HEK293 (cell line): ENCODE measurements at regions not wholly inside any gene's neighbourhood (a gene's known extent, or its start where the extent isn't known, plus 50 kb on each side); places are given as distances from the start of the nearest gene placed in this dataset.

Experiments used
- CTCF ChIA-PET: fragments of 350-600 bp; formaldehyde crosslinking; extraction: SDS; loops from one replicate; lab custom pipeline; 2021; ENCODE audit warnings: antibody characterized with exemption; lab: Yijun Ruan, JAX
- POLR2A ChIA-PET: fragments of 300-600 bp; formaldehyde crosslinking; extraction: SDS; loops from one replicate; lab custom pipeline; 2020; ENCODE audit warnings: antibody characterized with exemption, inconsistent platforms; lab: Yijun Ruan, JAX
- H3K27ac ChIP-seq: fragments of 200-500 bp; sonication (Bioruptor generic); 2 replicates; pipeline ENCODE4 v1.5.1; 2014; ENCODE audit warnings: low read depth, low read length, control low read depth, inconsistent platforms; ENCODE audit errors: extremely low read depth
- H3K36me3 ChIP-seq, 2 experiments: fragments of 200-500 bp in 1 of 2; sonication (Bioruptor generic) in 1 of 2; 1 replicate in 1 of 2; 2 replicates in 1 of 2; pipeline ENCODE4 v1.5.1; 2014 to 2017; ENCODE audit warnings: inconsistent platforms in 2 of 2, low read length in 2 of 2; ENCODE audit not compliant: control insufficient read depth in 2 of 2, insufficient read depth in 1 of 2
- H3K4me1 ChIP-seq: fragments of 200-500 bp; sonication (Bioruptor generic); 2 replicates; pipeline ENCODE4 v1.5.1; 2014; ENCODE audit warnings: mild to moderate bottlenecking, low read length, inconsistent platforms; ENCODE audit not compliant: control insufficient read depth, insufficient read depth
- H3K4me3 ChIP-seq: 2 replicates; pipeline ENCODE4 v1.5.1; 2011; ENCODE audit warnings: low read depth, mild to moderate bottlenecking, control low read depth, low read length, moderate library complexity
- H3K9me3 ChIP-seq: fragments of 200-500 bp; sonication (Bioruptor generic); 2 replicates; pipeline ENCODE4 v1.5.1; 2014; ENCODE audit warnings: low read depth, low read length, inconsistent platforms; ENCODE audit not compliant: control insufficient read depth, insufficient read depth
- ATF2 ChIP-seq: fragments of 450-650 bp; formaldehyde crosslinking; IDR thresholded peaks from 2 replicates; pipeline ENCODE4 v1.5.1; 2016; ENCODE audit warnings: missing biosample characterization, missing genetic modification characterization, low read depth
- FEZF1 ChIP-seq: fragments of 450-650 bp; formaldehyde crosslinking; IDR thresholded peaks from 2 replicates; pipeline ENCODE4 v1.5.1; 2016; ENCODE audit warnings: missing biosample characterization, missing genetic modification characterization
- GLIS1 ChIP-seq: fragments of 450-650 bp; formaldehyde crosslinking; IDR thresholded peaks from 2 replicates; pipeline ENCODE4 v1.5.1; 2016; ENCODE audit warnings: missing biosample characterization, missing genetic modification characterization
- KLF17 ChIP-seq: fragments of 450-650 bp; formaldehyde crosslinking; IDR thresholded peaks from 2 replicates; pipeline ENCODE4 v1.5.1; 2016; ENCODE audit warnings: missing biosample characterization, missing genetic modification characterization
- PRDM4 ChIP-seq: fragments of 450-650 bp; formaldehyde crosslinking; IDR thresholded peaks from 2 replicates; pipeline ENCODE4 v1.5.1; 2017; ENCODE audit warnings: missing biosample characterization, missing genetic modification characterization
- SETDB1 ChIP-seq: IDR thresholded peaks from one replicate; pipeline ENCODE4 v1.6.1; 2017; ENCODE audit warnings: mild to moderate bottlenecking, low read length, moderate library complexity, mixed read lengths; ENCODE audit not compliant: insufficient read length
- SP2 ChIP-seq: fragments of 450-650 bp; formaldehyde crosslinking; IDR thresholded peaks from 2 replicates; pipeline ENCODE4 v1.5.1; 2016; ENCODE audit warnings: missing biosample characterization, missing genetic modification characterization
- SP3 ChIP-seq: fragments of 450-650 bp; formaldehyde crosslinking; IDR thresholded peaks from 2 replicates; pipeline ENCODE4 v1.5.1; 2016; ENCODE audit warnings: missing biosample characterization, missing genetic modification characterization
- YY2 ChIP-seq: fragments of 450-650 bp; formaldehyde crosslinking; IDR thresholded peaks from 2 replicates; pipeline ENCODE4 v1.5.1; 2016; ENCODE audit warnings: missing biosample characterization, missing genetic modification characterization
- ZBTB48 ChIP-seq: fragments of 450-650 bp; formaldehyde crosslinking; IDR thresholded peaks from 2 replicates; pipeline ENCODE4 v1.5.1; 2016; ENCODE audit warnings: missing biosample characterization, missing genetic modification characterization
- ZFP37 ChIP-seq: fragments of 450-650 bp; formaldehyde crosslinking; IDR thresholded peaks from 2 replicates; pipeline ENCODE4 v1.5.1; 2016; ENCODE audit warnings: missing biosample characterization, missing genetic modification characterization
- ZNF148 ChIP-seq: fragments of 450-650 bp; formaldehyde crosslinking; IDR thresholded peaks from 2 replicates; pipeline ENCODE4 v1.5.0; 2017; ENCODE audit warnings: missing biosample characterization, missing genetic modification characterization, borderline replicate concordance
- ZNF211 ChIP-seq: fragments of 450-650 bp; formaldehyde crosslinking; IDR thresholded peaks from 2 replicates; pipeline ENCODE4 v1.5.1; 2016; ENCODE audit warnings: low read depth, missing biosample characterization, missing genetic modification characterization
- ZNF350 ChIP-seq: fragments of 450-650 bp; formaldehyde crosslinking; IDR thresholded peaks from 2 replicates; pipeline ENCODE4 v1.5.0; 2017; ENCODE audit warnings: missing biosample characterization, mild to moderate bottlenecking, missing genetic modification characterization
- ZNF394 ChIP-seq: fragments of 450-650 bp; formaldehyde crosslinking; IDR thresholded peaks from 2 replicates; pipeline ENCODE4 v1.5.1; 2016; ENCODE audit warnings: missing biosample characterization, missing genetic modification characterization, mild to moderate bottlenecking, moderate library complexity, borderline replicate concordance
- ZNF510 ChIP-seq: fragments of 450-650 bp; formaldehyde crosslinking; IDR thresholded peaks from 2 replicates; pipeline ENCODE4 v1.5.1; 2018; ENCODE audit warnings: mild to moderate bottlenecking, missing genetic modification characterization, missing biosample characterization; ENCODE audit not compliant: insufficient replicate concordance
- ZNF571 ChIP-seq: fragments of 450-650 bp; formaldehyde crosslinking; IDR thresholded peaks from 2 replicates; pipeline ENCODE4 v1.5.0; 2017; ENCODE audit warnings: missing biosample characterization, missing genetic modification characterization
- ZNF600 ChIP-seq: fragments of 450-650 bp; formaldehyde crosslinking; IDR thresholded peaks from 2 replicates; pipeline ENCODE4 v1.5.1; 2016; ENCODE audit warnings: missing biosample characterization, missing genetic modification characterization
- ZNF624 ChIP-seq: fragments of 450-650 bp; formaldehyde crosslinking; IDR thresholded peaks from 2 replicates; pipeline ENCODE4 v1.5.1; 2017; ENCODE audit warnings: missing biosample characterization, missing genetic modification characterization
- ZNF629 ChIP-seq: fragments of 450-650 bp; formaldehyde crosslinking; IDR thresholded peaks from 2 replicates; pipeline ENCODE4 v1.5.1; 2017; ENCODE audit warnings: missing biosample characterization, missing genetic modification characterization
- ZNF707 ChIP-seq: fragments of 450-650 bp; formaldehyde crosslinking; IDR thresholded peaks from 2 replicates; pipeline ENCODE4 v1.5.1; 2016; ENCODE audit warnings: missing biosample characterization, missing genetic modification characterization
- TF ChIP-seq, protein P1 (sequence below): fragments of 450-650 bp; formaldehyde crosslinking; IDR thresholded peaks from 2 replicates; pipeline ENCODE4 v1.5.1; 2016; ENCODE audit warnings: missing biosample characterization, missing genetic modification characterization

DNA sequence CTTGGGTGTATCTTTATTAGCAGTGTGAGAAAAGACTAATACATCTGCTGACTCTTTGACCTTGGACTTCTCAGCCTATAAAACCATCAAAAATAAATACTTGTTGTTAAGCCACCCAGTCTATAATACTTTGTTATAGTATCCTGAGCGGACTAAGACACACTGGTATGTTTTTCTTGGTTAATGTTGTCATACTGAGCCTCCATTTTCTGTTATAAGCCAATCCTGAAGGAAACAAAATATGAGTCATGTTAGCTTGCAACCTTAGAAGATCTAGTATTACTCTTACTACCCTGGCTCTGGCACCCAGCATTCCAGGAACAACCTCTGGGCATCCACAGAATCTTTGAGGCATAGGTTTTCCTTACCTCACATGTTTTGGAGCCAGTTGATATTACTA, 307.2 kb downstream of the FRK start:
- Histone ChIP-seq H3K27ac (no peak overlapping the region), H3K4me3 (no peak overlapping the region), H3K36me3 (no peaks in the 10 kb centered on the region), H3K4me1 (no peaks in the 10 kb centered on the region), H3K9me3 (no peaks in the 10 kb centered on the region)
- no peak for TF ChIP-seq FEZF1
- TF ChIP-seq ZNF350 (tag by site-specific recombination) = no peak
- no peak for TF ChIP-seq SETDB1
- TF ChIP-seq ZNF707 = no peak
- no peak for TF ChIP-seq ZFP37 (tag by site-specific recombination)
- TF ChIP-seq YY2 (tag by site-specific recombination) = no peak
- ChIA-PET CTCF (no interaction called here), POLR2A (no interaction called here)

DNA sequence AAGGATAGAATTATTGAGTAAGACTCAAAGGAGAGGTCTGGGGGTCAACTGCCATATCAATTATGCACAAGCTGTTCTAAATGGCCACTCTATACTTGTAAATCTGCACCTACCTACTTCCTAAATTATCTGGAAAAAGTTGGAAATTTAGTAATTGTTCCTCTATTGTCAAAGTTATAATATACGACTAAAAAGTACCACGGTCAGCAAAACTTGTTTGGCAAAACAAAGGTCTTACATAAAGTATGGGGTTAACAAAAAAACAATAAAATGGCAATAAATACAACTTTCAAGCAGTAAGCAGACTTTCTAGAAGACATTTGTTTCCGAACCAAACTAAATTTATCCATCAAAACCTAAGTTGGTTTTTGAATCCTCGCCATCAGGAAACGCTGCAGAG, 309.7 kb downstream of the FRK start:
- no peak for TF ChIP-seq ZNF600
- TF ChIP-seq ZNF394 (tag by site-specific recombination) = no peak
- TF ChIP-seq ZNF510 (tag by site-specific recombination) = no peak
- no peak for TF ChIP-seq PRDM4 (tag by site-specific recombination)
- TF ChIP-seq ZNF629 (tag by site-specific recombination) = no peak
- no peak for TF ChIP-seq ZNF571 (tag by site-specific recombination)
- TF ChIP-seq ZNF148 = no peak
- TF ChIP-seq SP2 (tag by site-specific recombination) = no peak
- TF ChIP-seq SP3 = no peak
- no peak for TF ChIP-seq ZNF624 (tag by site-specific recombination)
- TF ChIP-seq ZNF211 (tag by site-specific recombination) = no peak
- no peak for TF ChIP-seq KLF17 (tag by site-specific recombination)
- TF ChIP-seq, protein P1, sequence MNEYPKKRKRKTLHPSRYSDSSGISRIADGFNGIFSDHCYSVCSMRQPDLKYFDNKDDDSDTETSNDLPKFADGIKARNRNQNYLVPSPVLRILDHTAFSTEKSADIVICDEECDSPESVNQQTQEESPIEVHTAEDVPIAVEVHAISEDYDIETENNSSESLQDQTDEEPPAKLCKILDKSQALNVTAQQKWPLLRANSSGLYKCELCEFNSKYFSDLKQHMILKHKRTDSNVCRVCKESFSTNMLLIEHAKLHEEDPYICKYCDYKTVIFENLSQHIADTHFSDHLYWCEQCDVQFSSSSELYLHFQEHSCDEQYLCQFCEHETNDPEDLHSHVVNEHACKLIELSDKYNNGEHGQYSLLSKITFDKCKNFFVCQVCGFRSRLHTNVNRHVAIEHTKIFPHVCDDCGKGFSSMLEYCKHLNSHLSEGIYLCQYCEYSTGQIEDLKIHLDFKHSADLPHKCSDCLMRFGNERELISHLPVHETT (tag by site-specific recombination) = no peak
- no peak for TF ChIP-seq GLIS1
- TF ChIP-seq ZBTB48 (tag by site-specific recombination) = no peak
- TF ChIP-seq ATF2 (tag by site-specific recombination) = no peak
- ChIA-PET CTCF (interaction anchor here (0.6 kb wide), 1 partner anchor 119 kb away, joined by 3 read pairs; no protein-coding TSS in a partner anchor), POLR2A (no interaction called here)
- Histone ChIP-seq H3K4me1 (no peaks in the 10 kb centered on the region), H3K27ac (no peak overlapping the region), H3K4me3 (no peak overlapping the region), H3K9me3 (no peaks in the 10 kb centered on the region), H3K36me3 (no peaks in the 10 kb centered on the region)
